CD4-positive, alpha-beta T cell (primary cell): ENCODE measurements at regions not wholly inside any gene's neighbourhood (a gene's known extent, or its start where the extent isn't known, plus 50 kb on each side); places are given as distances from the start of the nearest gene placed in this dataset.

Experiments used
- ATAC-seq: fragments of 200-7000 bp; cut with Tn5 transposase; one replicate; pipeline ENCODE4 v1.10.0; 2022; ENCODE audit warnings: mild to moderate bottlenecking; ENCODE audit not compliant: poor library complexity
- CTCF ChIA-PET: fragments of 350-600 bp; sonication (Branson Sonifier 250); formaldehyde crosslinking; loops from one replicate; lab custom pipeline; 2021; ENCODE audit warnings: antibody characterized with exemption, inconsistent platforms; lab: Charles Lee
- POLR2A ChIA-PET: fragments of 350-600 bp; sonication (Branson Sonifier 250); formaldehyde crosslinking; loops from one replicate; lab custom pipeline; 2021; ENCODE audit warnings: antibody characterized with exemption, inconsistent platforms; lab: Charles Lee
- DNase-seq, 14 experiments: peaks; one replicate each; pipeline ENCODE4 v3.0.0-alpha.2; 2013 to 2020; ENCODE audit warnings: mixed read lengths in 2 of 14
- H3K27ac ChIP-seq, 2 donors: one replicate each; pipeline versions ENCODE4 v1.5.1 to v1.7.0; 2013; ENCODE audit warnings: low read length in 2 of 2, low read depth in 1 of 2, mild to moderate bottlenecking in 1 of 2
- H3K27me3 ChIP-seq, 2 experiments: 1 replicate in 1 of 2; 2 replicates in 1 of 2; pipeline versions ENCODE4 v1.6.1 to v1.7.0; 2013; ENCODE audit warnings: low read length in 2 of 2, control low read depth in 1 of 2, mild to moderate bottlenecking in 1 of 2, moderate library complexity in 1 of 2; ENCODE audit not compliant: insufficient read depth in 2 of 2, control insufficient read depth in 1 of 2
- H3K36me3 ChIP-seq: one replicate; pipeline ENCODE4 v1.6.1; 2013; ENCODE audit warnings: low read length, control low read depth; ENCODE audit not compliant: insufficient read depth
- H3K4me1 ChIP-seq: one replicate; pipeline ENCODE4 v1.6.1; 2013; ENCODE audit warnings: low read length, control low read depth; ENCODE audit not compliant: insufficient read depth
- H3K4me3 ChIP-seq: one replicate; pipeline ENCODE4 v1.5.1; 2013; ENCODE audit warnings: mild to moderate bottlenecking, low read length, moderate library complexity
- H3K9me3 ChIP-seq, 2 experiments: 1 replicate in 1 of 2; 2 replicates in 1 of 2; pipeline versions ENCODE4 v1.6.1 to v1.7.0; 2013; ENCODE audit warnings: low read length in 2 of 2, mild to moderate bottlenecking in 2 of 2, control low read depth in 1 of 2, moderate library complexity in 1 of 2; ENCODE audit not compliant: control insufficient read depth in 1 of 2, insufficient read depth in 1 of 2
- H3K27ac Mint-ChIP-seq: one replicate; pipeline ENCODE4 v1.8.0; 2020; ENCODE audit warnings: mixed read lengths
- H3K27me3 Mint-ChIP-seq: one replicate; pipeline ENCODE4 v1.8.0; 2021; ENCODE audit warnings: mixed read lengths
- H3K36me3 Mint-ChIP-seq: one replicate; pipeline ENCODE4 v1.8.0; 2021; ENCODE audit warnings: low read depth, mixed read lengths
- H3K4me1 Mint-ChIP-seq: one replicate; pipeline ENCODE4 v1.8.0; 2021; ENCODE audit warnings: low read depth, mixed read lengths
- H3K4me3 Mint-ChIP-seq: one replicate; pipeline ENCODE4 v1.8.0; 2020; ENCODE audit warnings: mild to moderate bottlenecking, mixed read lengths
- H3K9me3 Mint-ChIP-seq: one replicate; pipeline ENCODE4 v1.8.0; 2020; ENCODE audit warnings: mixed read lengths
- CTCF ChIP-seq: fragments of 200-600 bp; IDR thresholded peaks from one replicate; pipeline ENCODE4 v1.8.0; 2022; ENCODE audit warnings: antibody characterized with exemption, mild to moderate bottlenecking
- intact Hi-C, 2 experiments: fragments of 100-400 bp; cut with DNase I in 1 of 2; cut with micrococcal nuclease in 1 of 2; formaldehyde crosslinking; loops; one replicate each; pipeline versions ENCODE4 v1.15.1 to v1.9.0; 2023 to 2025; cut with DNase I, micrococcal nuclease

- CTCF ChIA-PET, result no interaction called here
- no peak overlapping the region for H3K27ac ChIP-seq
- H3K4me3 ChIP-seq, result no peak overlapping the region
- peaks cover 0 to 23% of the 10 kb centered on the region in 2 experiments for H3K9me3 ChIP-seq
- no peak for TF ChIP-seq CTCF
- H3K27me3 Mint-ChIP-seq, result peaks cover 27% of the 10 kb centered on the region
- no peak for DNase-seq
- H3K4me1 ChIP-seq, result no peaks in the 10 kb centered on the region
- H3K4me1 Mint-ChIP-seq, result no peaks in the 10 kb centered on the region
- intact Hi-C loops, result no loop called here
- no peaks in the 10 kb centered on the region for H3K36me3 Mint-ChIP-seq
- POLR2A ChIA-PET, result no interaction called here
- H3K27ac Mint-ChIP-seq, result no peak overlapping the region
- H3K36me3 ChIP-seq, result no peaks in the 10 kb centered on the region
- no peaks in the 10 kb centered on the region for H3K27me3 ChIP-seq
- no peak for ATAC-seq
- peaks cover 2% of the 10 kb centered on the region for H3K9me3 Mint-ChIP-seq
- no peak overlapping the region for H3K4me3 Mint-ChIP-seq
Observed at GRCh38 chr4:3851211-3851610, 85.0 kb downstream of the ADRA2C start.

GRCh38 chr4:3851881-3852280, 85.7 kb downstream of the ADRA2C start:
- Mint-ChIP-seq H3K9me3 (peaks cover 2% of the 10 kb centered on the region), H3K36me3 (no peaks in the 10 kb centered on the region), H3K4me3 (no peak overlapping the region), H3K27me3 (peaks cover 28% of the 10 kb centered on the region), H3K27ac (no peak overlapping the region), H3K4me1 (no peaks in the 10 kb centered on the region)
- DNase-seq, result no peak
- no peaks in the 10 kb centered on the region for H3K36me3 ChIP-seq
- ChIA-PET POLR2A (no interaction called here), CTCF (no interaction called here)
- intact Hi-C loops, result no loop called here
- H3K9me3 ChIP-seq, result peaks cover 0 to 23% of the 10 kb centered on the region in 2 experiments
- H3K27ac ChIP-seq, result no peak overlapping the region
- no peaks in the 10 kb centered on the region for H3K4me1 ChIP-seq
- ATAC-seq, result no peak
- no peak overlapping the region for H3K4me3 ChIP-seq
- no peaks in the 10 kb centered on the region for H3K27me3 ChIP-seq
- no peak for TF ChIP-seq CTCF

GRCh38 chr4:3852309-3852708, 86.1 kb downstream of the ADRA2C start:
- POLR2A ChIA-PET, result no interaction called here

More at GRCh38 chr4:3852309-3852708, 86.1 kb downstream of the ADRA2C start:
- Histone ChIP-seq H3K36me3 (no peaks in the 10 kb centered on the region), H3K4me1 (no peaks in the 10 kb centered on the region), H3K4me3 (no peak overlapping the region), H3K27me3 (no peaks in the 10 kb centered on the region), H3K9me3 (peaks cover 0 to 23% of the 10 kb centered on the region in 2 experiments), H3K27ac (no peak overlapping the region)
- no peak for DNase-seq
- no peaks in the 10 kb centered on the region for H3K36me3 Mint-ChIP-seq
- peaks cover 2% of the 10 kb centered on the region for H3K9me3 Mint-ChIP-seq
- no peak overlapping the region for H3K4me3 Mint-ChIP-seq
- no peak for TF ChIP-seq CTCF
- H3K27me3 Mint-ChIP-seq, result peaks cover 28% of the 10 kb centered on the region
- no peak overlapping the region for H3K27ac Mint-ChIP-seq
- H3K4me1 Mint-ChIP-seq, result no peaks in the 10 kb centered on the region
- no peak for ATAC-seq
- intact Hi-C loops, result no loop called here
- CTCF ChIA-PET, result no interaction called here
